HepG2 (cell line): ENCODE measurements at regions not wholly inside any gene's neighbourhood (a gene's known extent, or its start where the extent isn't known, plus 50 kb on each side); places are given as distances from the start of the nearest gene placed in this dataset.

Source experiments
- CBX5 ChIP-seq: sonication (generic); formaldehyde crosslinking; IDR thresholded peaks from 2 replicates; pipeline ENCODE4 v1.4.0; 2020; ENCODE audit warnings: missing genetic modification reagents, borderline replicate concordance
- RFXAP ChIP-seq: sonication (generic); formaldehyde crosslinking; IDR thresholded peaks from 2 replicates; pipeline ENCODE4 v1.4.0; 2020; ENCODE audit warnings: missing genetic modification reagents, borderline replicate concordance
- ZBTB2 ChIP-seq: sonication (generic); formaldehyde crosslinking; IDR thresholded peaks from 2 replicates; pipeline ENCODE4 v1.8.0; 2022; ENCODE audit warnings: low read depth, missing genetic modification reagents
- TF ChIP-seq, protein P1 (sequence below): sonication (generic); formaldehyde crosslinking; IDR thresholded peaks from 2 replicates; pipeline ENCODE4 v1.5.0; 2020; ENCODE audit warnings: mild to moderate bottlenecking, missing genetic modification reagents, moderate library complexity

DNA sequence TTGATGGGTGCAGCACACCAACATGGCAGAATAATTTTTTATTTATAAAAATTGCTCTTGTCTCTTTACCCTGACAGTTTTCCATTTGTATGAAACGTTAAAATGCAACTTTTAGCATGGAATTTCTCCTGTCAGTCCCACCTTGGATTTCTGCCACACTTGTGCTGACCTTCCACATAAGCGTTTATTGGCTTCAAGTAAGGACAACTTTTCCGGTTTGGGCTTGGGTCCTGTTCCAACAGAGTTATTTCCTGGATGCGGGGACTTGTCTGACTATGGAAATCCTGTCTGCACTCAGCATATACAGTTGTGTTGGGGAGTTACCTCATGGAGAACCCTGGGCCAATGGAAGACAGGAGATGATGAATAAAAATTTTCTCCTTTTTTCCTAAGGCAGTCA is 294.7 kb downstream of the NAF1 start:
- no peak for TF ChIP-seq ZBTB2 (CRISPR knock-in tag)
- TF ChIP-seq CBX5 (CRISPR knock-in tag), result no peak
- TF ChIP-seq, protein P1, sequence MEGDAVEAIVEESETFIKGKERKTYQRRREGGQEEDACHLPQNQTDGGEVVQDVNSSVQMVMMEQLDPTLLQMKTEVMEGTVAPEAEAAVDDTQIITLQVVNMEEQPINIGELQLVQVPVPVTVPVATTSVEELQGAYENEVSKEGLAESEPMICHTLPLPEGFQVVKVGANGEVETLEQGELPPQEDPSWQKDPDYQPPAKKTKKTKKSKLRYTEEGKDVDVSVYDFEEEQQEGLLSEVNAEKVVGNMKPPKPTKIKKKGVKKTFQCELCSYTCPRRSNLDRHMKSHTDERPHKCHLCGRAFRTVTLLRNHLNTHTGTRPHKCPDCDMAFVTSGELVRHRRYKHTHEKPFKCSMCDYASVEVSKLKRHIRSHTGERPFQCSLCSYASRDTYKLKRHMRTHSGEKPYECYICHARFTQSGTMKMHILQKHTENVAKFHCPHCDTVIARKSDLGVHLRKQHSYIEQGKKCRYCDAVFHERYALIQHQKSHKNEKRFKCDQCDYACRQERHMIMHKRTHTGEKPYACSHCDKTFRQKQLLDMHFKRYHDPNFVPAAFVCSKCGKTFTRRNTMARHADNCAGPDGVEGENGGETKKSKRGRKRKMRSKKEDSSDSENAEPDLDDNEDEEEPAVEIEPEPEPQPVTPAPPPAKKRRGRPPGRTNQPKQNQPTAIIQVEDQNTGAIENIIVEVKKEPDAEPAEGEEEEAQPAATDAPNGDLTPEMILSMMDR (CRISPR knock-in tag), result no peak
- no peak for TF ChIP-seq RFXAP (CRISPR knock-in tag)
